GM23338 (cell line): ENCODE measurements at regions not wholly inside any gene's neighbourhood (a gene's known extent, or its start where the extent isn't known, plus 50 kb on each side); places are given as distances from the start of the nearest gene placed in this dataset.

Source experiments
- ATAC-seq: fragments of 200-7000 bp; cut with Tn5 transposase; 3 replicates; pipeline ENCODE4 v1.9.1; 2020
- DNase-seq: peaks from one replicate; pipeline ENCODE4 v3.0.0-alpha.2; 2015; ENCODE audit warnings: low spot score
- H2AFZ ChIP-seq: fragments of 200-600 bp; sonication (generic); 2 replicates; pipeline ENCODE4 v1.8.0; 2016; ENCODE audit warnings: antibody characterized with exemption, mild to moderate bottlenecking, moderate library complexity
- H3F3A ChIP-seq: fragments of 200-600 bp; sonication (generic); replicated peaks from 2 replicates; pipeline ENCODE4 v1.8.0; 2017; ENCODE audit warnings: antibody characterized with exemption, mixed run types, low read depth
- H3K27ac ChIP-seq: fragments of 200-600 bp; sonication (generic); 2 replicates; pipeline ENCODE4 v1.6.1; 2016; ENCODE audit warnings: low read depth
- H3K27me3 ChIP-seq: fragments of 200-600 bp; sonication (generic); 2 replicates; pipeline ENCODE4 v1.8.0; 2016; ENCODE audit warnings: mild to moderate bottlenecking, mixed run types, moderate library complexity; ENCODE audit not compliant: insufficient read depth
- H3K36me3 ChIP-seq: fragments of 200-600 bp; sonication (generic); 2 replicates; pipeline ENCODE4 v1.8.0; 2016; ENCODE audit warnings: mild to moderate bottlenecking; ENCODE audit not compliant: insufficient read depth
- H3K4me1 ChIP-seq: fragments of 200-600 bp; sonication (generic); 2 replicates; pipeline ENCODE4 v1.8.0; 2016; ENCODE audit warnings: mild to moderate bottlenecking, moderate library complexity; ENCODE audit not compliant: insufficient read depth
- H3K4me2 ChIP-seq: fragments of 200-600 bp; sonication (generic); 2 replicates; pipeline ENCODE4 v1.7.1; 2017; ENCODE audit warnings: mixed run types
- H3K4me3 ChIP-seq: fragments of 200-600 bp; sonication (generic); 2 replicates; pipeline ENCODE4 v1.6.1; 2016; ENCODE audit warnings: mixed run types
- H3K79me2 ChIP-seq: fragments of 200-600 bp; sonication (generic); replicated peaks from 2 replicates; pipeline ENCODE4 v1.8.0; 2017; ENCODE audit warnings: mild to moderate bottlenecking; ENCODE audit not compliant: insufficient read depth
- H3K9me2 ChIP-seq: fragments of 200-600 bp; sonication (generic); 2 replicates; pipeline ENCODE4 v1.8.0; 2017; ENCODE audit not compliant: insufficient read depth
- H4K20me1 ChIP-seq: fragments of 200-600 bp; sonication (generic); replicated peaks from 2 replicates; pipeline ENCODE4 v1.8.0; 2017; ENCODE audit warnings: mild to moderate bottlenecking; ENCODE audit not compliant: insufficient read depth
- H3K27ac Mint-ChIP-seq: 2 replicates; pipeline ENCODE4 v1.8.0; 2020; ENCODE audit warnings: inconsistent platforms, mild to moderate bottlenecking, moderate library complexity, mixed read lengths
- H3K27me3 Mint-ChIP-seq: 3 replicates; pipeline ENCODE4 v1.8.0; 2022; ENCODE audit warnings: low read depth, mild to moderate bottlenecking, moderate library complexity, mixed read lengths, inconsistent platforms; ENCODE audit not compliant: insufficient read depth, poor library complexity
- H3K36me3 Mint-ChIP-seq: 3 replicates; pipeline ENCODE4 v1.8.0; 2021; ENCODE audit warnings: low read depth, mild to moderate bottlenecking, inconsistent platforms, moderate library complexity, mixed read lengths
- H3K4me1 Mint-ChIP-seq: 3 replicates; pipeline ENCODE4 v1.8.0; 2020; ENCODE audit warnings: mild to moderate bottlenecking, inconsistent platforms, mixed read lengths
- H3K4me3 Mint-ChIP-seq: 3 replicates; pipeline ENCODE4 v1.8.0; 2021; ENCODE audit warnings: moderate library complexity, mild to moderate bottlenecking, inconsistent platforms, mixed read lengths
- H3K9me3 Mint-ChIP-seq: 3 replicates; pipeline ENCODE4 v1.8.0; 2020; ENCODE audit warnings: moderate library complexity, mild to moderate bottlenecking, inconsistent platforms, mixed read lengths
- CREB1 ChIP-seq: fragments of 250-450 bp; sonication (Bioruptor Pico); IDR thresholded peaks from 2 replicates; pipeline ENCODE4 v1.5.0; 2020; ENCODE audit warnings: low read depth, mild to moderate bottlenecking, moderate library complexity
- CTCF ChIP-seq, 2 experiments: fragments of 200-600 bp in 1 of 2; sonication (generic) in 1 of 2; conservative IDR thresholded peaks; 2 replicates each; pipeline versions ENCODE4 v1.5.1 to v1.6.1; 2016 to 2017; ENCODE audit warnings: antibody characterized with exemption in 2 of 2, low read depth in 2 of 2, mild to moderate bottlenecking in 2 of 2, moderate library complexity in 1 of 2
- EZH2 ChIP-seq: fragments of 200-600 bp; sonication (generic); IDR thresholded peaks from one replicate; pipeline ENCODE4 v1.8.0; 2017; ENCODE audit warnings: antibody characterized with exemption, mild to moderate bottlenecking, low read depth; ENCODE audit not compliant: unreplicated experiment
- EZH2phosphoT487 ChIP-seq: fragments of 200-600 bp; sonication (generic); IDR thresholded peaks from one replicate; pipeline ENCODE4 v1.8.1; 2018; ENCODE audit warnings: antibody characterized with exemption; ENCODE audit not compliant: unreplicated experiment
- JUNB ChIP-seq: IDR thresholded peaks from one replicate; pipeline ENCODE4 v1.6.1; 2016; ENCODE audit warnings: antibody characterized with exemption; ENCODE audit not compliant: unreplicated experiment
- NANOG ChIP-seq: IDR thresholded peaks from 2 replicates; pipeline ENCODE4 v1.6.1; 2016; ENCODE audit warnings: antibody characterized with exemption, borderline replicate concordance
- POLR2AphosphoS5 ChIP-seq: IDR thresholded peaks from 2 replicates; pipeline ENCODE4 v1.6.1; 2016; ENCODE audit warnings: antibody characterized with exemption, low read depth
- STAT1 ChIP-seq: IDR thresholded peaks from one replicate; pipeline ENCODE4 v1.6.1; 2016; ENCODE audit warnings: antibody characterized with exemption; ENCODE audit not compliant: unreplicated experiment
- ZNF114 ChIP-seq: fragments of 250-450 bp; sonication (Bioruptor Pico); IDR thresholded peaks from 2 replicates; pipeline ENCODE4 v1.5.0; 2020; ENCODE audit warnings: mild to moderate bottlenecking, moderate library complexity
- ZNF331 ChIP-seq: fragments of 250-450 bp; sonication (Bioruptor Pico); IDR thresholded peaks from 2 replicates; pipeline ENCODE4 v1.5.0; 2020; ENCODE audit warnings: low read depth, mild to moderate bottlenecking, moderate library complexity
- ZNF462 ChIP-seq: fragments of 250-450 bp; sonication (Bioruptor Pico); IDR thresholded peaks from 2 replicates; pipeline ENCODE4 v1.5.0; 2020; ENCODE audit warnings: mild to moderate bottlenecking, moderate library complexity

GRCh38 chr13:71117920-71118319, 749.1 kb downstream of the DACH1 start:
- Mint-ChIP-seq H3K4me3 (no peak overlapping the region), H3K27me3 (no peaks in the 10 kb centered on the region), H3K36me3 (no peaks in the 10 kb centered on the region), H3K4me1 (peaks cover 22% of the 10 kb centered on the region), H3K27ac (no peak overlapping the region), H3K9me3 (no peaks in the 10 kb centered on the region)
- Histone ChIP-seq H3K9me2 (no peaks in the 10 kb centered on the region), H3K4me1 (peaks cover 21% of the 10 kb centered on the region; the same call in 1 of the 2 replicates), H3K4me2 (no peak overlapping the region), H3K36me3 (no peaks in the 10 kb centered on the region), H3K27me3 (no peaks in the 10 kb centered on the region), H3K27ac (no peak overlapping the region), H3F3A (no peaks in the 10 kb centered on the region), H3K4me3 (no peak overlapping the region), H4K20me1 (no peaks in the 10 kb centered on the region), H2AFZ (no peak overlapping the region), H3K79me2 (no peaks in the 10 kb centered on the region)
- no peak for TF ChIP-seq JUNB
- TF ChIP-seq CTCF (conservative IDR thresholded peaks at IDR 0.05; ENCODE audit: low read depth in 2 of 2), result no peak
- TF ChIP-seq EZH2, result no peak
- TF ChIP-seq ZNF114 (CRISPR knock-in tag), result no peak
- ATAC-seq (no peak), DNase-seq (no peak)

- no peak overlapping the region for H3K4me2 ChIP-seq
- no peak overlapping the region for H2AFZ ChIP-seq
- H3K27me3 ChIP-seq, result no peaks in the 10 kb centered on the region
- H3K27ac ChIP-seq, result no peak overlapping the region
- no peaks in the 10 kb centered on the region for H3K36me3 ChIP-seq
- DNase-seq (peak; percentile 14), ATAC-seq (no peak)
- H3K79me2 ChIP-seq, result no peaks in the 10 kb centered on the region
- no peaks in the 10 kb centered on the region for H3K9me3 Mint-ChIP-seq
- H3K27ac Mint-ChIP-seq, result no peak overlapping the region
- H4K20me1 ChIP-seq, result no peaks in the 10 kb centered on the region
- no peaks in the 10 kb centered on the region for H3K9me2 ChIP-seq
- H3K4me3 ChIP-seq, result no peak overlapping the region
- H3K4me3 Mint-ChIP-seq, result no peak overlapping the region
- H3K4me1 ChIP-seq, result peaks cover 21% of the 10 kb centered on the region; the same call in 1 of the 2 replicates
- H3K27me3 Mint-ChIP-seq, result no peaks in the 10 kb centered on the region
- peaks cover 22% of the 10 kb centered on the region for H3K4me1 Mint-ChIP-seq
- no peaks in the 10 kb centered on the region for H3F3A ChIP-seq
- no peaks in the 10 kb centered on the region for H3K36me3 Mint-ChIP-seq
- no peak for TF ChIP-seq EZH2
- TF ChIP-seq POLR2AphosphoS5, result no peak
- no peak for TF ChIP-seq CTCF (conservative IDR thresholded peaks at IDR 0.05; ENCODE audit: low read depth in 2 of 2)
- no peak for TF ChIP-seq EZH2phosphoT487
- no peak for TF ChIP-seq ZNF331 (CRISPR knock-in tag)
- no peak for TF ChIP-seq JUNB
- TF ChIP-seq CREB1 (CRISPR knock-in tag), result no peak
- TF ChIP-seq NANOG, result no peak
- no peak for TF ChIP-seq STAT1
- TF ChIP-seq ZNF114 (CRISPR knock-in tag), result no peak
- TF ChIP-seq ZNF462 (CRISPR knock-in tag), result no peak; the same call in 1 of the 2 replicates
Observed at GRCh38 chr13:71115301-71115700, 751.7 kb downstream of the DACH1 start.
